ENCODE measurements at regions not wholly inside any gene's neighbourhood (a gene's known extent, or its start where the extent isn't known, plus 50 kb on each side); places are given as distances from the start of the nearest gene placed in this dataset.

GRCh38 chr1:59151860-59152259 is 145.0 kb upstream of the FGGY start:
- TF ChIP-seq CTCF (IDR thresholded peaks at IDR 0.05) (no peak), EP300 (IDR thresholded peaks at IDR 0.05) (no peak)

Measured in sigmoid colon (tissue), 4 donors.